Activated CD4-positive, alpha-beta memory T cell treated with anti-CD3 and anti-CD28 coated beads, Interleukin-2, amount 10 ng/mL, durations not matched to agents 7 days and 5 days (primary cell): ENCODE measurements at regions not wholly inside any gene's neighbourhood (a gene's known extent, or its start where the extent isn't known, plus 50 kb on each side); places are given as distances from the start of the nearest gene placed in this dataset.
"Not testable (repeated sequence)": the region's sequence is repeated elsewhere in the genome, so short reads cannot be mapped to it uniquely, and the experiment has no call there.

ENCODE experiments used
- CTCF ChIA-PET: fragments of 350-600 bp; sonication (Branson Sonifier 250); formaldehyde crosslinking; loops from one replicate; lab custom pipeline; 2021; ENCODE audit warnings: antibody characterized with exemption, inconsistent platforms; lab: Charles Lee
- POLR2A ChIA-PET: fragments of 350-600 bp; sonication (Branson Sonifier 250); formaldehyde crosslinking; loops from one replicate; lab custom pipeline; 2021; ENCODE audit warnings: antibody characterized with exemption; lab: Charles Lee
- DNase-seq: peaks from one replicate; pipeline ENCODE4 v3.0.0-alpha.2; 2020
- H3K27ac Mint-ChIP-seq: one replicate; pipeline ENCODE4 v1.8.0; 2021; ENCODE audit warnings: mild to moderate bottlenecking, mixed read lengths
- H3K27me3 Mint-ChIP-seq: one replicate; pipeline ENCODE4 v1.8.0; 2021; ENCODE audit warnings: mixed read lengths
- H3K36me3 Mint-ChIP-seq: one replicate; pipeline ENCODE4 v1.8.0; 2021; ENCODE audit warnings: low read depth, mixed read lengths
- H3K4me1 Mint-ChIP-seq: one replicate; pipeline ENCODE4 v1.8.0; 2021; ENCODE audit warnings: mixed read lengths
- H3K4me3 Mint-ChIP-seq: one replicate; pipeline ENCODE4 v1.8.0; 2021; ENCODE audit warnings: mild to moderate bottlenecking, mixed read lengths
- H3K9me3 Mint-ChIP-seq: one replicate; pipeline ENCODE4 v1.8.0; 2021; ENCODE audit warnings: mixed read lengths

- Mint-ChIP-seq H3K9me3 (no peaks in the 10 kb centered on the region), H3K4me3 (no peak overlapping the region), H3K4me1 (no peaks in the 10 kb centered on the region), H3K27ac (no peak overlapping the region), H3K36me3 (no peaks in the 10 kb centered on the region), H3K27me3 (no peaks in the 10 kb centered on the region)
- POLR2A ChIA-PET = no interaction called here
- DNase-seq = no peak
- CTCF ChIA-PET = no interaction called here
Observed at GRCh38 chr21:16454399-16454798, 724.6 kb downstream of the USP25 start.

GRCh38 chr21:16455526-16455925 is 725.7 kb downstream of the USP25 start:
- DNase-seq = no peak
- Mint-ChIP-seq H3K9me3 (no peaks in the 10 kb centered on the region), H3K4me1 (no peaks in the 10 kb centered on the region), H3K27ac (no peak overlapping the region), H3K36me3 (no peaks in the 10 kb centered on the region), H3K27me3 (no peaks in the 10 kb centered on the region), H3K4me3 (no peak overlapping the region)
- CTCF ChIA-PET = no interaction called here
- POLR2A ChIA-PET = no interaction called here

- ChIA-PET CTCF (no interaction called here), POLR2A (no interaction called here)
- no peak for DNase-seq
- Mint-ChIP-seq H3K36me3 (no peaks in the 10 kb centered on the region), H3K4me3 (no peak overlapping the region), H3K27ac (no peak overlapping the region), H3K27me3 (no peaks in the 10 kb centered on the region), H3K4me1 (no peaks in the 10 kb centered on the region), H3K9me3 (no peaks in the 10 kb centered on the region)
Observed at GRCh38 chr21:16455978-16456377, 726.2 kb downstream of the USP25 start.

GRCh38 chr21:16457498-16457897 is 727.7 kb downstream of the USP25 start:
- Mint-ChIP-seq H3K4me3 (no peak overlapping the region), H3K9me3 (no peaks in the 10 kb centered on the region), H3K4me1 (no peaks in the 10 kb centered on the region), H3K27me3 (no peaks in the 10 kb centered on the region), H3K36me3 (no peaks in the 10 kb centered on the region), H3K27ac (no peak overlapping the region)
- ChIA-PET CTCF (no interaction called here), POLR2A (no interaction called here)
- DNase-seq = no peak

- no peak for DNase-seq
- Mint-ChIP-seq H3K27ac (no peak overlapping the region), H3K4me1 (no peaks in the 10 kb centered on the region), H3K9me3 (peaks cover 11% of the 10 kb centered on the region), H3K36me3 (no peaks in the 10 kb centered on the region), H3K27me3 (no peaks in the 10 kb centered on the region), H3K4me3 (no peak overlapping the region)
- ChIA-PET POLR2A (no interaction called here), CTCF (no interaction called here)
Observed at GRCh38 chr21:16460936-16461335, 731.2 kb downstream of the USP25 start.

GRCh38 chr21:16464211-16464889 is 734.6 kb downstream of the USP25 start:
- peaks cover 18% of the 10 kb centered on the region for H3K9me3 Mint-ChIP-seq
- H3K27me3 Mint-ChIP-seq, CTCF ChIA-PET, H3K4me3 Mint-ChIP-seq, H3K4me1 Mint-ChIP-seq, H3K36me3 Mint-ChIP-seq, POLR2A ChIA-PET, H3K27ac Mint-ChIP-seq, DNase-seq: not testable (repeated sequence)

- DNase-seq = no peak
- POLR2A ChIA-PET = no interaction called here
- Mint-ChIP-seq H3K27ac (no peak overlapping the region), H3K4me3 (no peak overlapping the region), H3K27me3 (no peaks in the 10 kb centered on the region), H3K36me3 (no peaks in the 10 kb centered on the region), H3K9me3 (peaks cover 14% of the 10 kb centered on the region), H3K4me1 (no peaks in the 10 kb centered on the region)
- CTCF ChIA-PET = no interaction called here
Observed at GRCh38 chr21:16468184-16468583, 738.4 kb downstream of the USP25 start.

- Mint-ChIP-seq H3K27me3 (no peaks in the 10 kb centered on the region), H3K36me3 (no peaks in the 10 kb centered on the region), H3K4me1 (no peaks in the 10 kb centered on the region), H3K27ac (no peak overlapping the region), H3K4me3 (no peak overlapping the region), H3K9me3 (peaks cover 5% of the 10 kb centered on the region)
- CTCF ChIA-PET = no interaction called here
- POLR2A ChIA-PET = no interaction called here
- no peak for DNase-seq
Observed at GRCh38 chr21:16473988-16474387, 744.2 kb downstream of the USP25 start.

- Mint-ChIP-seq H3K27me3 (no peaks in the 10 kb centered on the region), H3K36me3 (no peaks in the 10 kb centered on the region), H3K4me1 (no peaks in the 10 kb centered on the region), H3K4me3 (no peak overlapping the region), H3K27ac (no peak overlapping the region), H3K9me3 (peaks cover 10% of the 10 kb centered on the region)
- no peak for DNase-seq
- ChIA-PET CTCF (no interaction called here), POLR2A (no interaction called here)
Observed at GRCh38 chr21:16476056-16476825, 746.5 kb downstream of the USP25 start.

GRCh38 chr21:16488042-16488441 is 758.3 kb downstream of the USP25 start:
- no peak for DNase-seq
- Mint-ChIP-seq H3K27me3 (no peaks in the 10 kb centered on the region), H3K36me3 (no peaks in the 10 kb centered on the region), H3K27ac (no peak overlapping the region), H3K4me3 (no peak overlapping the region), H3K9me3 (peaks cover under 1% of the 10 kb centered on the region), H3K4me1 (no peaks in the 10 kb centered on the region)
- CTCF ChIA-PET = no interaction called here
- POLR2A ChIA-PET = no interaction called here

GRCh38 chr21:16492356-16492755 is 762.6 kb downstream of the USP25 start:
- CTCF ChIA-PET = no interaction called here
- Mint-ChIP-seq H3K9me3 (peaks cover 12% of the 10 kb centered on the region), H3K4me1 (no peaks in the 10 kb centered on the region), H3K27ac (no peak overlapping the region), H3K27me3 (no peaks in the 10 kb centered on the region), H3K36me3 (no peaks in the 10 kb centered on the region), H3K4me3 (no peak overlapping the region)
- no peak for DNase-seq
- POLR2A ChIA-PET = no interaction called here

- POLR2A ChIA-PET = no interaction called here
- CTCF ChIA-PET = no interaction called here
- H3K36me3 Mint-ChIP-seq = no peaks in the 10 kb centered on the region
Observed at GRCh38 chr21:16492892-16493291, 763.1 kb downstream of the USP25 start.

GRCh38 chr21:16496609-16497008 is 766.8 kb downstream of the USP25 start:
- H3K9me3 Mint-ChIP-seq = peaks cover 15% of the 10 kb centered on the region
- H3K36me3 Mint-ChIP-seq = no peaks in the 10 kb centered on the region
- no peak overlapping the region for H3K4me3 Mint-ChIP-seq
- H3K4me1 Mint-ChIP-seq = no peaks in the 10 kb centered on the region
- CTCF ChIA-PET = no interaction called here
- POLR2A ChIA-PET = no interaction called here
- H3K27ac Mint-ChIP-seq = no peak overlapping the region
- H3K27me3 Mint-ChIP-seq = no peaks in the 10 kb centered on the region
- DNase-seq = no peak

More at GRCh38 chr21:16492892-16493291, 763.1 kb downstream of the USP25 start:
- no peaks in the 10 kb centered on the region for H3K27me3 Mint-ChIP-seq
- H3K4me3 Mint-ChIP-seq = no peak overlapping the region
- peaks cover 15% of the 10 kb centered on the region for H3K9me3 Mint-ChIP-seq
- H3K27ac Mint-ChIP-seq = no peak overlapping the region
- H3K4me1 Mint-ChIP-seq = no peaks in the 10 kb centered on the region
- DNase-seq = no peak

- ChIA-PET POLR2A (no interaction called here), CTCF (no interaction called here)
- no peak overlapping the region for H3K4me3 Mint-ChIP-seq
- peaks cover 12% of the 10 kb centered on the region for H3K9me3 Mint-ChIP-seq
- no peaks in the 10 kb centered on the region for H3K27me3 Mint-ChIP-seq
- H3K4me1 Mint-ChIP-seq = no peaks in the 10 kb centered on the region
- H3K36me3 Mint-ChIP-seq = no peaks in the 10 kb centered on the region
- DNase-seq = no peak
- H3K27ac Mint-ChIP-seq = no peak overlapping the region
Observed at GRCh38 chr21:16500271-16500670, 770.5 kb downstream of the USP25 start.
